WERI-Rb-1 (cell line): ENCODE measurements at regions not wholly inside any gene's neighbourhood (a gene's known extent, or its start where the extent isn't known, plus 50 kb on each side); places are given as distances from the start of the nearest gene placed in this dataset.

ENCODE experiments used
- DNase-seq: peaks from one replicate; pipeline ENCODE4 v3.0.0-alpha.2; 2020
- H3K27ac ChIP-seq: fragments of 250-450 bp; sonication (Bioruptor Pico); 2 replicates; pipeline ENCODE4 v1.5.1; 2020; ENCODE audit warnings: mild to moderate bottlenecking, moderate library complexity
- H3K27me3 ChIP-seq: fragments of 250-450 bp; sonication (Bioruptor Pico); 2 replicates; pipeline ENCODE4 v1.5.1; 2021; ENCODE audit warnings: mild to moderate bottlenecking, low read depth, moderate library complexity; ENCODE audit not compliant: insufficient read depth, severe bottlenecking
- H3K36me3 ChIP-seq: fragments of 250-450 bp; sonication (Bioruptor Pico); 2 replicates; pipeline ENCODE4 v1.5.1; 2020; ENCODE audit warnings: mild to moderate bottlenecking, moderate library complexity
- H3K4me3 ChIP-seq: 2 replicates; pipeline ENCODE4 v1.5.1; 2011; ENCODE audit warnings: low read depth, mild to moderate bottlenecking, control low read depth, low read length
- H3K9me3 ChIP-seq: fragments of 250-450 bp; sonication (Bioruptor Pico); 2 replicates; pipeline ENCODE4 v1.5.1; 2021; ENCODE audit warnings: mild to moderate bottlenecking, moderate library complexity; ENCODE audit not compliant: severe bottlenecking
- CTCF ChIP-seq: IDR thresholded peaks from 2 replicates; pipeline ENCODE4 v1.5.1; 2011; ENCODE audit warnings: low read depth, mild to moderate bottlenecking, control low read depth, inconsistent platforms, low read length

DNA sequence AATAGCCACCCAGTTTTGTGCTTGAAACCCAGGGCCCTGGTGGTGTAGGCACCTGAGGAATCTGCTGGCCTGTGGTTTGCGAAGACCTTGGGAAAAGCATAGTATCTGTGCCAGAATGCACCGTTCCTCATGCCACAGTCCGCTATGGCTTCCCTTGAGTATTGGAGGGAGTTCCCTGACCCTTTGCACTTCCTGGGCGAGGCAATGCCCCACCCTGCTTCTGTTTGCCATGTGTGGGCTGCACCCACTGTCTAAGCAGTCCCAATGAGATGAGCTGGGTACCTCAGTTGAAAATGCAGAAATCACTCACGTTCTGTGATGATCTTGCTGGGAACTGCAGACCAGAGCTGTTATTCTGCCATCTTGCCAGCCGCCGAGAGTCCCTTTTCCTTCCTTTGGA lies 483.5 kb downstream of the AGTPBP1 start:
- Histone ChIP-seq H3K9me3 (no peaks in the 10 kb centered on the region), H3K4me3 (no peak overlapping the region), H3K27ac (no peak overlapping the region), H3K27me3 (peaks cover 46% of the 10 kb centered on the region), H3K36me3 (no peaks in the 10 kb centered on the region)
- DNase-seq, result no peak
- TF ChIP-seq CTCF, result no peak

GRCh38 chr9:85249313-85249621 lies 492.5 kb downstream of the AGTPBP1 start:
- H3K9me3 ChIP-seq, result peaks cover 3% of the 10 kb centered on the region
- DNase-seq, result no peak
- peaks cover 42% of the 10 kb centered on the region for H3K27me3 ChIP-seq
- H3K27ac ChIP-seq, result no peak overlapping the region
- no peaks in the 10 kb centered on the region for H3K36me3 ChIP-seq
- no peak overlapping the region for H3K4me3 ChIP-seq
- no peak for TF ChIP-seq CTCF

GRCh38 chr9:85248514-85249312 lies 493.0 kb downstream of the AGTPBP1 start:
- Histone ChIP-seq H3K27ac (no peak overlapping the region), H3K36me3 (no peaks in the 10 kb centered on the region), H3K27me3 (peaks cover 47% of the 10 kb centered on the region), H3K4me3 (no peak overlapping the region), H3K9me3 (peaks cover 3% of the 10 kb centered on the region)
- DNase-seq, result no peak
- no peak for TF ChIP-seq CTCF

DNA sequence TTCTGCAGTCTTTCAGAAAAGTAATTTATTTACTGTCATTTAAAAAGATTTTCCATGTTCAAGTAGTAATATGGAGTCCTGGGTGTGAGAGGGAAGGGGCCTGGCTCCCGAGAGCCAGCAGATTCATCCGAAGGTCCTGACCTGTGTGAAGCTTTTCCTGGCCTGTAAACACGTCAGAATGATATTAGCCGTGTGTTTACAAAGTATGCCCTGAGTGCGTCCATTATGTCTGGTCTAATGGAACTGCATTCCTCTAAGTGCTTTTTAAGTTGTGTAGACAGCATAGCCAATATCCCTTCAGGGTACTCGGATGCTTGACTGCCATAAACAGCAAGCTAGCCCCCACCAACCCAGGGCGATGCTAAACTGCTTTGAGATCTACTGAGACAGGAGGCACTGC lies 495.2 kb downstream of the AGTPBP1 start:
- no peak overlapping the region for H3K4me3 ChIP-seq
- DNase-seq, result no peak
- TF ChIP-seq CTCF, result no peak
- H3K27ac ChIP-seq, result no peak overlapping the region
- H3K36me3 ChIP-seq, result no peaks in the 10 kb centered on the region
- peaks cover 69% of the 10 kb centered on the region for H3K27me3 ChIP-seq
- no peaks in the 10 kb centered on the region for H3K9me3 ChIP-seq

DNA sequence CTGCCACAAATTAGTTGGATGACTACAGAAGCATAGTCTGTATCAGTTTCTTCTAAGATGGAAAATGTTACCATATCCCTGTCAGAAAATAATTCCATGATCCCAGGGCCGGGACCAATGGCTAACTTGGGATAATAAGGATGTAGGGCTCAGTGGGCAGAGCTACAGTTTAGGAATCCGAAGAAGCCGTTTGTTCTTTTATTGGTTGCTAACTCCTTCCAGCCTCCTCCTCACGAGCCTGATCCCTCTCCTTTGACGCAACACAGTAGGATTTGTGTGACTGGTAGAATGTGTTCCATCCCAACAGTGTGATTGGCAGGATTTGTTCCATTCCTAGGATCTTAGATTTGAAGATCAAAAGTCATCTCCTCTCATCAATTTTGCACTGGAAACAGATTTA lies 496.9 kb downstream of the AGTPBP1 start:
- no peak for TF ChIP-seq CTCF
- no peaks in the 10 kb centered on the region for H3K9me3 ChIP-seq
- DNase-seq, result no peak
- no peaks in the 10 kb centered on the region for H3K36me3 ChIP-seq
- H3K4me3 ChIP-seq, result no peak overlapping the region
- H3K27ac ChIP-seq, result no peak overlapping the region
- peaks cover 78% of the 10 kb centered on the region for H3K27me3 ChIP-seq

- Histone ChIP-seq H3K27me3 (peaks cover 83% of the 10 kb centered on the region), H3K36me3 (no peaks in the 10 kb centered on the region), H3K4me3 (no peak overlapping the region), H3K27ac (no peak overlapping the region), H3K9me3 (no peaks in the 10 kb centered on the region)
- TF ChIP-seq CTCF, result no peak
- no peak for DNase-seq
Observed at GRCh38 chr9:85243977-85244376, 497.8 kb downstream of the AGTPBP1 start.
